ENCODE measurements at regions not wholly inside any gene's neighbourhood (a gene's known extent, or its start where the extent isn't known, plus 50 kb on each side); places are given as distances from the start of the nearest gene placed in this dataset.
"Not testable (repeated sequence)": the region's sequence is repeated elsewhere in the genome, so short reads cannot be mapped to it uniquely, and the experiment has no call there.

GRCh38 chr7:52184006-52184703 is 851.3 kb upstream of the POM121L12 start:
- no peak overlapping the region for H3K4me3 ChIP-seq (ENCODE audit: low read depth, low read length)

DNA sequence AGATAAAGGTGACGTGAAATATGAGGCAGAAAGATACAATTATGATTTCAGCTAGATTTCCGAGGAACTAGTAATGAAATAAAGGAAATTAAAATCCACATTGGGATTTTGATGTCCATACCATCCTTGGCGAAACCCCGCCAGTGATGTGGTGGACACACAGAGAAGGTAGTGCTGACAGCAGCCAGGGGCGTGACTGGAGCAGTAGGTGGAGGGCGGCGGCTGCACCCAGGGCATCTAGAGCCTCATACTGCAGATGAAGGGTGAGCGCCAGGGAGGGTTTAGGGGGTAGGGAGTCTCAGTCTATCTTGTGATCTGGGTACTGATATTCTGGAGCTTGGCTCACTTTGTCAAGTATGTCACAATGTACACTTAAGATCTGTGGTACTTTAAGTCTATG is 855.5 kb upstream of the POM121L12 start:
- H3K4me3 ChIP-seq (ENCODE audit: low read depth, low read length): no peak overlapping the region

GRCh38 chr7:52168085-52168484 is 851.5 kb upstream of the COBL start:
- no peak overlapping the region for H3K4me3 ChIP-seq (ENCODE audit: low read depth, low read length)

GRCh38 chr7:52163311-52163710 is 846.7 kb upstream of the COBL start:
- no peak overlapping the region for H3K4me3 ChIP-seq (ENCODE audit: low read depth, low read length)

GRCh38 chr7:52161483-52161882 is 844.9 kb upstream of the COBL start:
- no peak overlapping the region for H3K4me3 ChIP-seq (ENCODE audit: low read depth, low read length)

DNA sequence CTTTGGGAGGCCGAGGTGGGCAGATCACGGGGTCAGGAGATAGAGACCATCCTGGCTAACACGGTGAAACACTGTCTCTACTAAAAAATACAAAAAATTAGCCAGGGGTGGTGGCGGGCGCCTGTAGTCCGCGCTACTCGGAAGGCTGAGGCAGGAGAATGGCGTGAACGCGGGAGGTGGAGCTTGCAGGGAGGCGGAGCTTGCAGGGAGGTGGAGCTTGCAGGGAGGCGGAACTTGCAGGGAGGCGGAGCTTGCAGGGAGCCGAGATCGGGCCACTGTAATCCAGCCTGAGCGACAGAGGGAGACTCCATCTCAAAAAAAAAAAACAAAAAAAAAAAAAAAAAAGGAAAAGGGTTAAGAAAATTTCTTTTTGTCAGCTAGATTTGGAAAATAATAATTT is 842.8 kb upstream of the COBL start:
- not testable (repeated sequence) for H3K4me3 ChIP-seq (ENCODE audit: low read depth, low read length)

DNA sequence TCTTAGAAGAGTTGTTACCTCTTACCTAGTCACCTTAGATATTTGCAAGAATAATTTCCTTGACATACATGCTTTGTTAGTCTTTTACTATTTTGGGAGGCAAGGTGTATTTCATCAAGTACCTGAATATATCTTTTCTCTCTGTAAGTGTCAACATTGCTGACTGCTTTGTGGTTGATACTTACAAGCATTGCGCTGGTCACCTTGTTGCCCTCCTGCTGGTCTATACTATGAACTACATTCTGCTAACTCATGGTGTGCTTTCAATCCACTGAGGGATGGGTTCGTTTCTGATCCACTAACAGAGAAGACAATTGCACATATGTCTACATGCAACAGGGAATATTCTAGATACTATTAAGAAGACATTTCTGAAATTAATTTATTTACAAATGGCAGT is 837.8 kb upstream of the COBL start:
- no peak overlapping the region for H3K4me3 ChIP-seq (ENCODE audit: low read depth, low read length)

- no peak overlapping the region for H3K4me3 ChIP-seq (ENCODE audit: low read depth, low read length)
Measured at GRCh38 chr7:52151559-52151958, 835.0 kb upstream of the COBL start.

DNA sequence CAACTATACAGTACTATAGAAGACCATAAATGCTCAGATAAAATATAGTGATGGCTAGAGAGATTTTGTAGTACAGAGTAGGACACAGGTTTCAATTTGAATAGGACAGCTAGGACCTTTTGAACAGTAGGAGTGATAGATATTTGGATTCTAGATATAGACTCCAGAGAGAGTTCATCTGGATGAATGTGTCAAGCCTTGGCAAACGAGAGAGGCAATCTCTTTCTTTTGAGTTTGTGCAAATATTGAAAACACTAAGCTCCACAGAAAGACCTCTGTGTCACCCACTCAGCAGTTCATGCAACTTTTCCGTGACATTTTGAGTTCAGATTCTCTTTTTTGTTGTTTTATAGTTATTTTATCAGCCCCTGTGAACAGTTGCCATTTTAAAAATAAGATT is 834.3 kb upstream of the COBL start:
- no peak overlapping the region for H3K4me3 ChIP-seq (ENCODE audit: low read depth, low read length)

- no peak overlapping the region for H3K4me3 ChIP-seq (ENCODE audit: low read depth, low read length)
Measured at GRCh38 chr7:52146871-52147634, 830.4 kb upstream of the COBL start.

DNA sequence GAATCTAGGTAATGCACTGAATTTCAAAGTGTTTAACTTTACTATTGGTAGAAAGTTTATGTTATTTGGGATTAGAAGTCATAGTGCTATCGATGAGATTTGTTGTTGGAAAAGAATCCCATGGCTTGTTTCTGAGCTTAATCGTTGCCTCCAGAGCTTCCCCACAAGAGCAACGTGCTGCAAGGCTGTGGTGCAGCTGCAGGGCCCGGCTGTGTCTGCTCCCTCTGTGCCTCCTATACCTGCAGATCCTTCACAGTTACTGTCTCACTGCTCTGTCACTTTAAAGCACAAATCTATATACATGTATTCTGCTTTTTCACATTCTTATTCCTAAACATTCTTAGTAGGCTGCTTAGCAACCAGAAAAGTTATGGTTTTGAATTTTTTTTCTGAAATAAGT is 826.6 kb upstream of the COBL start:
- no peak overlapping the region for H3K4me3 ChIP-seq (ENCODE audit: low read depth, low read length)

DNA sequence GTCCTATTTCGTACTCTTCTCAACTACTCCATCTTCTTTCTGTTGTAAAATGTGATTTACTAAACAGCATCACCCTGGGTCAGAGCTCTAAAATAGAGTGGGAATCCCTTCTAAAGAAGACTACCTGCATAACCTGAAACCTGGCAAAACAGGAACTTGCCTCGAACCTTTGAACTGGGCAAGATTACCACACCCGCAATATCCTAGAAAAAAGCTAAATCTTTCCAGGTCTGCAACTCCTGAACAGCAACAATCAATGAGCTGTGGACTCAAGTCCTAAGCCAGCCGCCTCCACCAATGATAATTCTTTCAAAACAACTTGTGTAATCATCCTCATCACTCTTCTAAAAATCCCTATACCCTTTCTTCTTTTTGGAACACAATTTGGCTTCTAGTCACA is 824.2 kb upstream of the COBL start:
- H3K4me3 ChIP-seq (ENCODE audit: low read depth, low read length): no peak overlapping the region

GRCh38 chr7:52135403-52135802 is 818.8 kb upstream of the COBL start:
- H3K4me3 ChIP-seq (ENCODE audit: low read depth, low read length): no peak overlapping the region

DNA sequence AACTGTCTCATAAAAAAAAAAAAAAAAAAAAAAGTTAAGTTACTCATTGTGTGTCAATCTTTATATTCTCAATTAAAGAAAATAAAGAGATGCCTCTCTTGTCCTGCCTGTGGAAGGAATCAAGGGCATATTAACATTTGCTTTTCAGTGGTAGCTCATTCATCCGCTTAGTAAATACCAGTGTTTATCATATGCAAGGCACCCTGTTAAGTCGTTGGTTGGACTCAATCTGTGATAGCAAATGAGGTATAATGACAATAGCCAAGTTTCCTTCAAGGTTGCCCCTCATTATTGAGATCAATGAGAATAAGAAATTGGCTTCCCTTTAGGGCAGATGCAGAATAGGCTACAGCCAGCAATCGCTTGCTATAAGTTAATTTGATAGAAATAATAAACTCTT is 812.7 kb upstream of the COBL start:
- H3K4me3 ChIP-seq (ENCODE audit: low read depth, low read length): no peak overlapping the region

- H3K4me3 ChIP-seq (ENCODE audit: low read depth, low read length): no peak overlapping the region
Measured at GRCh38 chr7:52120912-52121311, 804.3 kb upstream of the COBL start.

GRCh38 chr7:52119537-52119936 is 802.9 kb upstream of the COBL start:
- H3K4me3 ChIP-seq (ENCODE audit: low read depth, low read length): no peak overlapping the region

DNA sequence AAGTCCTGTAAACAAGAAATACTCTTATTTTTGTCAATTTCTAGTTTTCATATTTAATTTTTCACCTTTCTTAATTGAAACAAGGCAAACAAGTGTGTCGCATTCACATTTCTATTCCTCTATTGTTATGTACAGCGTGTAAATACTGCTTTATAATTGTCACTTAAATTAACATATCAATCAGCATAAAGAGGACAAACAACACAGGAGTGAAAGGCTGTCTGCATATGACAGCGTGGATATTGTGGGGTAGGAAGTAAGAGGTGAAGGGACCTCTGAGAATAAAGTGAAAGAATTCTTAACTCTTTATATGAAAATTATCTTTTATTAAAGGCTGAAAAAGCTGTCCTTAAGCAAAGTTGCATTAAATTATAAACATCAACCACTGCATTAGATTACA is 797.9 kb upstream of the COBL start:
- H3K4me3 ChIP-seq (ENCODE audit: low read depth, low read length): no peak overlapping the region

DNA sequence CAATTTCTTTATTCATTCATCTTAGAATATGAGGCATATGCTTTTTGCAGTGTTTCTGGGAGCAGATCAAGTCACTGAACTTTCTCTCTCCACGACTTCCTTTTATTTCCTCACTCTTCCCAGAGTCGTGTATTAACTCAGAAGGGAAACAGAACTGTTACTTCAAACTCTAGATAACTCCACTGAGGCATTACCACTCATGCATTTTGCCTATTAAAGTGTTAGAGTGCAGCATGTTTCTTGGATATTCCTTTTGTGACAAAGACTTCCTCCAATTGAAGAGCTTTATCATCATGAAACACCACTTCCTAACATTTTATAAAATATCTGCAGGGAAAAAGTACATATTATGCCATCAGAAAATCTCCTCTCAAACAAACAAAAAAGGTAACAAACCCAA is 797.4 kb upstream of the COBL start:
- H3K4me3 ChIP-seq (ENCODE audit: low read depth, low read length): no peak overlapping the region

DNA sequence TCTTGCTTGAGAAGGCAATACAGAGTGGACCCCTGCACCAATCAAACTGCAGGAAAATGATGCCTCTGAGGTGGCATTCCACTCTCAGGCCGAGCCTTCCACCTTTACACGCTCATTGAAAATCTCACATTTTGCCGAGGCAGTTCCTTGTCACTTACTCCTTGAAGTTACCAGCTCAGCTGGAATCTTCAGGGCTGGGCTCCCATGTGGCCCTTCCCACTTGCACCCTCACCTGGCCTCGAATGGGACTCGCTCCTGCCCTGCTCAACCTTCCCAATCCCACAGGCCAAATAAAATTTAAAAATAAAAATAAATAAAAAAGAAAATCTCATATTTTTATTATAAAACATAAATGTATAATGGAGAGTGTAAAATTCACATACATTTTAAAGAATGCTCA is 790.7 kb upstream of the COBL start:
- no peak overlapping the region for H3K4me3 ChIP-seq (ENCODE audit: low read depth, low read length)

GRCh38 chr7:52095861-52096260 is 779.3 kb upstream of the COBL start:
- H3K4me3 ChIP-seq (ENCODE audit: low read depth, low read length): no peak overlapping the region

GRCh38 chr7:52091996-52092395 is 775.4 kb upstream of the COBL start:
- H3K4me3 ChIP-seq (ENCODE audit: low read depth, low read length): no peak overlapping the region

DNA sequence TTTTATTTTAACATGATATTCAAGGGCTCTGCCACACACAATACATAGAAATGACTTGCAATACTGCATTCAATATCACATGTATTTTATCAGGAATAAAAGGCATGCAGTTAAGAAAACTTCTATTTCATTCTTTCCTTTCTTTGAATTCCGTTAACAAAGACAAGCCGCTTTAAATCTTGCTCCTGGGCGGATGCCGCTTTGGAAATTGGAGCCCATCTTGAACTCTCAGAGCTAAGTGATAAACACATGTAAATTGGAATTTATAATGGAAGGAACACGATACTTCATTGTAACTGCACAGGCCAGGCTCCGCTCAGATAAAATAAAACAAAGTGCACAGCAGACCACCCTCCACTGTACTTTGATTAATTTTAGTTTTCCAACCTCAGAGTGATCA is 774.5 kb upstream of the COBL start:
- H3K4me3 ChIP-seq (ENCODE audit: low read depth, low read length): no peak overlapping the region

Data from iPS-11a (cell line).